NCI-H2227 treated with DMSO at 0.1 percent for 48 hours (cell line): ENCODE measurements at regions not wholly inside any gene's neighbourhood (a gene's known extent, or its start where the extent isn't known, plus 50 kb on each side); places are given as distances from the start of the nearest gene placed in this dataset.
"Not testable (repeated sequence)": the region's sequence is repeated elsewhere in the genome, so short reads cannot be mapped to it uniquely, and the experiment has no call there.

Source experiments
- DNase-seq: peaks from one replicate; lab custom pipeline; 2025; lab: John Stamatoyannopoulos, UW

DNA sequence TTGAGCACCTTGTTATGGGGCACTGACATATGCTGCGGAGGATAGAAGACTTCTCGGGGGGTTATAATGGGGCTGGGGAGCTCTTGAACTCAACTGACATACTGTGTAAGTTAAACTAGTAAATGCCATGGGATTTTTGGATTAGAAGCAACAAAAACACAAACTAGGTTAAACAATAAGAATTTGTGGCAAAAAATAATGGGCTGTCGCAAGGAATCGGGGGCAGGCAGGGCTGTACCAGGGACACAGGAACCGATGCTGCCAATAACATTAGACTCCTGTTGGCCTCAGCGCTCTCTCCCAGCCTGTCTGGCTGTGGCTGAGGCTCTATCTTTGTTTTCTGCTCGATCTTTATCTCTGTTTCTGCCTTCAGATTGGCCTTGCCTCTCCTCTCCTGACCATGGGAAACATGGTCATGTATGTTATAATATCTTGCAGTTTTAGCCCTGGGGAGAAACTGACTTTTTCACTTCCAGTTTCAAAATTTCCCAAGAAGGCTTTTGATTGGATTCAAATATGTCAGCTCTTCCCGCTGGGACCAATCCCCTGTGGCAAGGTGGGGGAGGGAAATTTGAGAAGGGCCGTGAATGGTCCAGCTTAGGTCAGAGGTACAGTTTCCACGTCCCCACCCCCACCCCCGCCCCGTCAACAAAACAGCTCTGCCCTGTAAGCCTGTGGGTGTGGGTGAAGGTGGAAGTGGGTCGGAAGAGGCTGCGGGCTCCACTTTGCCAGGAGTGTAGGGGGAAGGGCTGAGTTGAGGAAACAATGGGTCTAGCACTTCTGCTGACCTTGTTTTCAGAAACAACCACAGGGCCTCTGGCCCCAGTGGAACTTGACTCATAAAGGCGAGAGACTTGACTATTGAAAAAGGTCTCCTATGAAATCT lies 161.1 kb upstream of the TBL1XR1 start:
- no peak for DNase-seq

- DNase-seq = no peak
Observed at GRCh38 chr3:177358977-177359592, 161.8 kb upstream of the TBL1XR1 start.

DNA sequence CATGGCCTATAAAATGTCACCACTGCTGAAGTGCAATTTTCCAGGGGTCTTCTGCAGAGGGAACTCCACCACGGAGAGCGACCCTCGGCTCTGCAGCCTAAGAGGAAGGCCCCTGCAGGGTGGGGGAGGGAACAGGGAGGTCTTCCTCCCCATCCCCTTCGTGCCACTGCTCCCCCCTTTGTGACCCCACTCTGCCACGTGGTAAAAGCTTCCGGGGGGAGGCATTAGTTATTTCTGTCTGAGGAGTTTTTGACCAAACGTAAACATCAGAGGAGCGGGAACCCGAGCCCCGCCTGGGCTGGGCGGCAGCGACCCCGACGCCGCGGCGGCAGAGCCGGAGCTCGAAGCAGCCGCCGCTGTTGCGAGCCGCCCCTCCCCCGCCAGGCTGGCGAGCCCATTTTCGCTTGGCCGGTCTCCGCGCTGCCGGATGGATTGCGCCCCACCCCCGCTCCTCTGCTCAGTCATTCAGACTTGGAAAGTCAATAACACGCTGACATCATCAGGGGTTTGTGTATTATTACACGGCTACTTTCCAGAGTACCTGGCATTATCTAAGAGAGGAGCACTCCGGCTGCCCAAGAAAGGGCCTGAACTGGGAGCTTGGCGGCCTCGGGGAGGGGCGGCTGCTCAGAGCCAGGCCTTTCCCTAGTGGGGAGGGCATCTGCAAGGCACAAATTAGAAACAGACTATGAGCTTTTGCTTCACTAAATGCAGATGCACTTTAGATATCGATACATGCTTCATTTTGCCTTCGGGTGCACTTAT lies 162.5 kb upstream of the TBL1XR1 start:
- DNase-seq = peak; percentile 95

- DNase-seq = no peak
Observed at GRCh38 chr3:177361081-177361938, 164.0 kb upstream of the TBL1XR1 start.

- DNase-seq = no peak
Observed at GRCh38 chr3:177362626-177363025, 165.3 kb upstream of the TBL1XR1 start.

DNA sequence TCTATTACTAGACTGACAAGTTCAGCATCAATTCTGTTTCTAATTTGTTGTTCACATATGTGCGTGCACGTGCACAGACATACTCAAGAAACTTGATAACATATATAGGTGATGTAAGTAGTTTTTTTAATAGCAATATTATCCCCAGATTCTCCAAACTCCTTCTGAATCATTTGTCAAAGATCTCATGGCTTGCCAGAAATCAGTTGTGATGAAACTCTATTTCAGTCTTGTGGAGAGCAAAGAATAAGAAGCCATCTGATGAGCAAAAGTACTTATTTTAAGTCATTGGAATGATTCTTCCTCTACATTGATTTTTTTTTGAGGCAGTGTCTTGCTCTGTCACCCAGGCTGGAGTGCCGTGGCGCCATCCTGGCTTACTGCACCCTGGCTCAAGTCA lies 167.0 kb upstream of the TBL1XR1 start:
- DNase-seq = no peak

DNA sequence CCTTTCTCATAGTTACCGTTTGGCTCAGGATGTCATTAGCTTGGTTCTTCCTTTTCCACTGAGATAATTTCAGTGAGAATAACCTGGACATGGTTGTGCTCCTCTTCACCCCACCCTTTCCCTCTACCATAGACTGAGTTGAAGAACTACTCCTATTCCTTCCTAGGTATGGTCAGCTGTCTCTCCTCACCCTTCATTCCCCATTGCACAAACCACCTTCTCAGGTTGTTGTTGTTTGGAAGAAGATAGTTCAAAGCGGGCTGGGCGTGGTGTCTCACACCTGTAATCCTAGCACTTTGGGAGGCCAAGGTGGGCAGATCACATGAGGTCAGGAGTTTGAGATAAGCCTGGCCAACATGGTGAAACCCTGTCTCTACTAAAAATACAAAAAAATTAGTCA lies 168.0 kb upstream of the TBL1XR1 start:
- DNase-seq = not testable (repeated sequence)

DNA sequence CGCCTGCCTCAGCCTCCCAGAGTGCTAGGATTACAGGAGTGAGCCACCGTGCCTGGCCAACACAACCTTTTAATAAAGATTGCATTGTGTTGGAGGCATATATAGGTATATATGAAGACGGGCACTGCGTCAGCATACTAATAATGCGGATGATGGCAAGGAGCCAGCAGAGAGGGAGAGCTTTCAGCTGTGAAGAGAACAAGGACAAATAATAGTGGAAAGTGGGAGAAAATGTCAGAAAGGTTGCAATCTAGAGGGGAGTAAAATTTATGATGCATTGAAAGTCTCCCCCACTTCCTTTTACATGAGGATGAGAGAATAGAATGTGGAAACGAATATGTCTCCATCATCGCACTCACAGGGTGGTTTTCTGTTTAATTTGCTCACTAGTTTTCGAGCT lies 170.5 kb upstream of the TBL1XR1 start:
- peak; percentile 33 for DNase-seq

- DNase-seq = no peak
Observed at GRCh38 chr3:177370246-177370822, 173.1 kb upstream of the TBL1XR1 start.

DNA sequence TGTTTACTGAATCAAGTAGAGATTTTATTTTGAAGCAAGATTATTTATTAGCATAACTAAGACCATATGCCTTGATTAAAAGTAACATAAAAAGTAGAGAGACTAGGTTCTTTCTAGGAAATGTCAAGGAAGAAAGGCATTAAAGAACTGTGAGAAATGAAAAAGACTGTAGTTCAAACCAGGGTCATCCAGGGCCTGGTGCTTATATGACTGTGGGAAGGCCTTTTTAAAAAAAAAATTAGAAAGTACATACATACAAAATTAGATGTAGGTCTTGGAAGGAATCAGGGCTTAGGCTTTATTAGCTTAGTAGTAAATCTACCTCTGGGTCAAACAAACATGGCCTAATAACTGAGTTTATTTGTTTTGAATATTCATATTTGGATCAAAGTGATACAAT lies 173.9 kb upstream of the TBL1XR1 start:
- no peak for DNase-seq

DNA sequence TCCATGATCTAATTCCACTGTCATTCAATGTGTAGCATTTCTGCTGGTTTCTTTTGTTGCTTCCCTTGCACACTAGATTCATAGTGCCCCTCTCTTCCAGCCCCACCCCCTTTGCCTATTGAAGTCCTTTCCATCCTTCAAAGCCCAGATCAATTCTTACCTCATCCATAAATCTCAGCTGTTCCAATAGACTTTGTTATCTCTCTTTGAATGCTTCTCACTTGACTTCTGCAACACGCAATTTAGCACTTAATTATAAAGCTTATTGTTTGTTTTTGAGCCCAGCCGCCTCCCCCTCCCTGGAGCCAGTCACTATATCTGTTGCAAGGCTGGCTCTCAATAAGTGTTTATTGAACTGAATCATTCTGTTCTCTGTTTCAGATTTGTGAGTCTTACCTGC lies 174.6 kb upstream of the TBL1XR1 start:
- peak; percentile 55 for DNase-seq

DNA sequence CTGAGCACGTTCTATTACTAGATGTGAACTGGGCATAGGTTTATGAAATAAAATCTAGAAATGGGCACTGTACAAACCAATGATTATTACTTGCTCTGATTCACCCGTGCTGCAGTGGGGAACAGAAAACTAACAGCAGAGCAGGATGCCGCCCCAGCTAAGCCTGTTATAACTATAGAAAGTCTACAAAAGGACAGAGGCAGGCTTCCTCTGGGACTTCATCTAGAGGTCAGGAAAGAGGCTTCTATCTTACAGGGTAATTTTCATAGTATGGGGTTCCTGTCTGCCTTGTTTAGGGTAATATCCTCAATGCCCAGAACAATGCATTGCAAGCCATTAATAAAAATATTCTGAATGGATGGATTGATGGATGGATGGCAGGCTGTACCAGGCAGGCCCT lies 177.0 kb upstream of the TBL1XR1 start:
- DNase-seq = no peak

GRCh38 chr3:177375316-177375715 lies 178.0 kb upstream of the TBL1XR1 start:
- no peak for DNase-seq

- no peak for DNase-seq
Observed at GRCh38 chr3:177377166-177377565, 179.9 kb upstream of the TBL1XR1 start.

DNA sequence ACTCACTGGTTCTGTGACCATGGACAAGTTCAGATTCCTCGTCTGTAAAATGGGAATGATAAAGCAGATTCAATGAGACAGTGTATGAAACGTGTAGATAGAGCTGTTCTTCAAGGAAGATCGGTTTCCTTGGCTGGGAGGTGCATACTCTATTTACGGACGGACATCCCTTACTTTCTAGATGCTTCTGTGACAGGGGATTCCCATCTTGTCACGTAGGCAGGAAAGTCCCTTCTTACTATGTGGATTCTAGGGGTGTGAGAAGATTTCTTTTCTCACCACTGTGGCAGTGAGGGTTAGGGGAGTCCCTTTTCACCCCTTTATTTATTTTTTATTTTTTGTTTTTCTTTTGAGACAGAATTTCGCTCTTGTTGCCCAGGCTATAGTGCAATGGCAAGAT lies 180.9 kb upstream of the TBL1XR1 start:
- no peak for DNase-seq

DNA sequence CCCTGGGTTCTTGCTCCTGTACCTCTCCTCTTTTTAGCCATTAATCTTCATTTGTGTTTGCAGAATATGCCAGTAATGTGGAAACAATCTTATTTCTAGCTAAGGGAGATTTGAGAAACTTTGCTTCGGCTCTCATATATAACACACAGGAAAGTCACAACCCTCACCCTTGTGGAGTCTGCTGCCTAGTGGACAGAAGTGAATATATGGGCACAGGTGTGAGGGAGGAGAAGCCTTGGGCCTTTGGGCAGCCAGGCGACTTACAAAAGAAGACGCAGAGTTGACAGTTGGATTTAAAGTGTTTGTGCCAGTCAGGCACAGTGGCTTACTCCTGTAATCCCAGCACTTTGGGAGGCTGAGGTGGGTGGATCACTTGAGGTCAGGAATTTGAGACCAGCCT lies 181.8 kb upstream of the TBL1XR1 start:
- no peak for DNase-seq

- DNase-seq = no peak
Observed at GRCh38 chr3:177381070-177381469, 183.8 kb upstream of the TBL1XR1 start.

GRCh38 chr3:177382944-177383343 lies 185.7 kb upstream of the TBL1XR1 start:
- no peak for DNase-seq

DNA sequence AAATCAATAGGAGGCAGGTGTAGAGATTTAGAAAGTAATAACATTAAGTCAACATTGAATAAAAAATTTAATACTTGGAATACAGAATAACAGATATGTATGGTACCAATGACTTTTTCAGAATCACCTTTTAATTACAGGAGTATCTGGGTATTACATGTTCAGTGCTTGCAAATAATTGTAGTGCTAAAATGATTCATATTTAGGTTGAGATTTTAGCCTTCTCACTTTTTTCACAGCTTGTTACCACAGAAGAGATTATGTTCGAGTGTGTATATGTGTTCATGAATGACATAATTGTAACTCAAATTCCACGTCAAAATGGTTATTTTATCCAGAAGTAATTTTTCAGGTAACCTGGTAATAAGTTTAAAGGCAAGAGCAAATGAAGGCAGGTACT lies 187.9 kb upstream of the TBL1XR1 start:
- no peak for DNase-seq

- no peak for DNase-seq
Observed at GRCh38 chr3:177385831-177386301, 188.6 kb upstream of the TBL1XR1 start.

- no peak for DNase-seq
Observed at GRCh38 chr3:177388209-177388608, 190.9 kb upstream of the TBL1XR1 start.
